D721Med (cell line): ENCODE measurements at regions not wholly inside any gene's neighbourhood (a gene's known extent, or its start where the extent isn't known, plus 50 kb on each side); places are given as distances from the start of the nearest gene placed in this dataset.

ENCODE experiments used
- DNase-seq: peaks from one replicate; pipeline ENCODE4 v3.0.0; 2011; ENCODE audit warnings: low spot score; ENCODE audit not compliant: insufficient read length
- FAIRE-seq: peaks from 2 replicates; lab custom pipeline; 2011; peaks lifted over from hg19 to GRCh38; lab: Jason Lieb, UNC
- TF ChIP-seq, protein P1 (sequence below): IDR thresholded peaks from 2 replicates; pipeline ENCODE4 v1.5.1; 2012; ENCODE audit warnings: mild to moderate bottlenecking, control low read depth; ENCODE audit not compliant: insufficient read depth; ENCODE audit errors: missing control alignments

DNA sequence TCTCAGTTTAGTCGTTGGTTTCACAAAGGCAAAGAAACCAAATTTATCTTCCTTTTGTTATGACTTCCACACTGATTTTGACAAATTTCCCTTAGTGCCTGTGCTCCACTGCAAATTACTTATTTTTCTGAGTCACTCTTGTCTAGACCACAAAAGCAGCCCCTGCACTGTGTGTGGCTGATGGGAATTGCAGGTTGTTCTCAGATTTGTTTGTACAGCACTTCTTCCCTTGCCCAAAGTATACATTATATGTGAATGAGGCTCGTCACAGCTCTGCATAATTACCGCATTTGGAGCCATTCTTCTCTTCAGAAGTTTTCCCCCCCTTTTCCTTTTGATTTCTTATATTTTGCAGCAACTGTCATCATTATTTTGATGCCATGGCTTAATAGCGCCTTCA, 354.2 kb upstream of the IL12A start:
- no peak for DNase-seq
- TF ChIP-seq, protein P1, sequence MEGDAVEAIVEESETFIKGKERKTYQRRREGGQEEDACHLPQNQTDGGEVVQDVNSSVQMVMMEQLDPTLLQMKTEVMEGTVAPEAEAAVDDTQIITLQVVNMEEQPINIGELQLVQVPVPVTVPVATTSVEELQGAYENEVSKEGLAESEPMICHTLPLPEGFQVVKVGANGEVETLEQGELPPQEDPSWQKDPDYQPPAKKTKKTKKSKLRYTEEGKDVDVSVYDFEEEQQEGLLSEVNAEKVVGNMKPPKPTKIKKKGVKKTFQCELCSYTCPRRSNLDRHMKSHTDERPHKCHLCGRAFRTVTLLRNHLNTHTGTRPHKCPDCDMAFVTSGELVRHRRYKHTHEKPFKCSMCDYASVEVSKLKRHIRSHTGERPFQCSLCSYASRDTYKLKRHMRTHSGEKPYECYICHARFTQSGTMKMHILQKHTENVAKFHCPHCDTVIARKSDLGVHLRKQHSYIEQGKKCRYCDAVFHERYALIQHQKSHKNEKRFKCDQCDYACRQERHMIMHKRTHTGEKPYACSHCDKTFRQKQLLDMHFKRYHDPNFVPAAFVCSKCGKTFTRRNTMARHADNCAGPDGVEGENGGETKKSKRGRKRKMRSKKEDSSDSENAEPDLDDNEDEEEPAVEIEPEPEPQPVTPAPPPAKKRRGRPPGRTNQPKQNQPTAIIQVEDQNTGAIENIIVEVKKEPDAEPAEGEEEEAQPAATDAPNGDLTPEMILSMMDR = no peak
- no peak for FAIRE-seq

DNA sequence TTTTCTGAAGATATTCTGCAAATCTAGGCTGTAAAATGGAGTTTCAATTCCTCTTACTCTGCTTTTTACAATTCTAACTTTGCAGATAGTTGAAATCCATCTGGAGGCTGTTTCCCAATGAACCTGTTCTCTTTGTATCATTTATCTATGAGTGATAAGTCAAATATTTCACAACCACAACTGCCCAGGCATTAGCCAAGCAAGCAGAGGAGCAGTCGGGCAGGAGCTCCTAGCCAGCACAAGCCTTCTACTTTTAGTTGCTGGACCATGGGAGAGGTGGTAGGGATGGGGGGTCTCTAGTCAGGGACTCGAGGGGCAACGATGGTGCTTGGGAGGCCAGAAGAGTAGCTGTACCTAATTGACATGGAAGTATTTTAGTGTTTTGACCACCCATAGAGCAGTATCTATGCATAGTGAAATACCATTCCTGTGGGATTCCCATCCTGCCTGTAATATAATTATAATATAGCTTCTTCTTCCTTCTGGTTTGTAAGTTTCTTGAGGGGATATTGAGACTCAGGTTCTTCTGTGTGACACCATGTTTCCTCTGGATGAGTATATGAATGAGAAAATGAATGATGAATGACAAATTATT, 353.5 kb upstream of the IL12A start:
- DNase-seq = no peak
- TF ChIP-seq, protein P1 = no peak
- FAIRE-seq = no peak

DNA sequence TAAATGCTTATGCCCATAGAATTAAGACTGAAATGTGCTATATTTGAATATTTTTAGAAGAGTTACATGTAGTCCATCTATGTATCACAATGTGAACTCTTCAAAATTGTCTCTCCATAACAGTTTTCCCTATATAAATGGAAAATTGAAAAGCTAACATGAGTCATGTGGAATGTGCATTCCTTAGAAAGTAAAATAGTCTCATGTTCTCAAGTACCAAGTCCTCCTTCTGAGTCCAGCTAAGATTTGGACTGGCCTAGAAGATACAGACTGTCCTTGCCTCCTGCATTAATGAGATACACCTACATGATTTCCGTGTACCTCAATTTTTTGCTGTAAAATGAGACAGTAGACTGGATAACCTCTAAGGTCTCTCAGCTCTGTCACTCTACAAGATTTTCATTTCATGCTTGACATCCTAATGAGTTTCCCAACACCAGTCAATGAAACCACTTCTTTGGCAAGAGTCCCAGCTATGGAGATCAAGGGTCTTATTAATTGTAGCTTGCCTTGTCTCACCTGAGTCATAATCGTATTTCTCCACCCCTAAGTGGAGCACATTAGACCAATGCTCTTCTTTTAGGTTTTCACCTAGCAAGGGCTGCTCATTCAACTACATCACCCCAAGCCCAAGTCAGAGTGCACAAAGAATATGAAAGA, 350.6 kb upstream of the IL12A start:
- FAIRE-seq = no peak
- no peak for DNase-seq
- TF ChIP-seq, protein P1 = no peak

DNA sequence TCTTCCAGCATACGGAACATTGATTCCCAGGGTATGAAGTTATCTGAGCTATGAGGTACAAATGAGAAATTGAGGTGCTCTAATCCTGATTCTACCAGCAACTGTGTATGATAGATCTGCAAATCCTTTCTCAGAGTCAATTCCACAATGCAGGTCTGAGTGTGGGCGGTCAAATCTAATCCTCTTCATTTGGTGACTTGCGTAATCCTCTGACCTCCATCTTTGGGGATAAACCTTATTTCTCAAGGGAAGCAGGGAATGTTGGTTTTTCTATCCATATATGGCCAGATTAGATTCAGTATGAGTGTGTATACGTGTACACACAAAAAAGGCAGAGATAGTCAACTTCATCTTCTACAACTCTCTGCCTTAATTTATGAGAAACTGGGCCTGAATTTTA, 348.4 kb upstream of the IL12A start:
- DNase-seq (no peak), FAIRE-seq (no peak)
- TF ChIP-seq, protein P1 = no peak

GRCh38 chr3:159643406-159643805, 345.2 kb upstream of the IL12A start:
- FAIRE-seq (no peak), DNase-seq (no peak)
- TF ChIP-seq, protein P1 = no peak

- TF ChIP-seq, protein P1 = no peak
- DNase-seq (no peak), FAIRE-seq (no peak)
Observed at GRCh38 chr3:159645874-159646273, 342.8 kb upstream of the IL12A start.

- TF ChIP-seq, protein P1 = no peak
- DNase-seq (no peak), FAIRE-seq (no peak)
Observed at GRCh38 chr3:159649951-159650350, 338.7 kb upstream of the IL12A start.
